HG02642 (cell line): ENCODE measurements at regions not wholly inside any gene's neighbourhood (a gene's known extent, or its start where the extent isn't known, plus 50 kb on each side); places are given as distances from the start of the nearest gene placed in this dataset.

Source experiments
- ATAC-seq: cut with Tn5 transposase; IDR thresholded peaks from one replicate; pipeline ENCODE4 v1.9.1; 2021; ENCODE audit warnings: mild to moderate bottlenecking; ENCODE audit not compliant: unreplicated experiment, poor library complexity

GRCh38 chr22:48351376-48352085, 1476.1 kb downstream of the BRD1 start:
- no peak for ATAC-seq

DNA sequence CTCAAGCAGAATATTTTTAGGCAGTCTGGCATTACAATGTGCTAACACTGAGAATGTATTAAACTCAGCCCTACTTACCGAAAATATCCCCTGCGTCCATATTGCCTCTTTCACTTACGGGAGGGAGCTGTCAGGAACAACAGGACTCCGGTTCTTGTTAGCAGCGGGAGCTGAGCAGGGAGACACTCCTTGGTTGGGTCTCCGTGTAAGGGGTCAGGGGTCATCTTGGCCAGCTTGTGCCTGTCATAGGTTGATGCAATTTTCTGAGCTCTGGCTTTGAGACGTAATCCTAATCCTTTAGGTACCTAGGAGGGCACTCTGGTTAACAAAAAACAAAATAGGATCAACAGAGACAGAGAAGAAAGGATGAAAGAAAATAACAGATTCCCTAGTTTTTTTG, 1477.2 kb downstream of the BRD1 start:
- ATAC-seq: no peak

- ATAC-seq: no peak
Observed at GRCh38 chr22:48348855-48349254, 1478.8 kb downstream of the BRD1 start.

GRCh38 chr22:48347311-48347710, 1480.4 kb downstream of the BRD1 start:
- no peak for ATAC-seq

GRCh38 chr22:48346911-48347310, 1480.8 kb downstream of the BRD1 start:
- no peak for ATAC-seq

DNA sequence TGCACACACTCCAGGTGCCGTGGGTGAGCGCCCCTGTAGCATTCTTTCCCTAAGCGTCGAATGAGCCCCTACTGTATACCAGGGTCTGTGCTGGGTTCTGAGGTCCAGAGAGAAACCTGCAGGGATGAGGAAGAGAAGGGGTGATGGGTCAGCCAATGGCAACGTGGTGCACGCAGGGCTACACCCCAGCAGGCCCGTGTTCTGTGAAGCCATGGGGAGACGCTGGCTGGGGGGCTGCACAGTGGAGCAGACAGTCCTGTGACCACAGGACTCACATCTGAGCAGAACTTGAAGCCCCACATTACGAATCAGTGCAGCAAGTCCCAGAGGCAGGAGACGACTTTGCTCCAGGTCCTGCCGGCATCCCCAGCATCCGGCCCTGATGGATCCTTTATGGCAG, 1481.4 kb downstream of the BRD1 start:
- ATAC-seq: no peak

GRCh38 chr22:48345631-48346030, 1482.0 kb downstream of the BRD1 start:
- no peak for ATAC-seq

- ATAC-seq: no peak
Observed at GRCh38 chr22:48343461-48343860, 1484.2 kb downstream of the BRD1 start.

GRCh38 chr22:48342732-48343131, 1484.9 kb downstream of the BRD1 start:
- no peak for ATAC-seq

DNA sequence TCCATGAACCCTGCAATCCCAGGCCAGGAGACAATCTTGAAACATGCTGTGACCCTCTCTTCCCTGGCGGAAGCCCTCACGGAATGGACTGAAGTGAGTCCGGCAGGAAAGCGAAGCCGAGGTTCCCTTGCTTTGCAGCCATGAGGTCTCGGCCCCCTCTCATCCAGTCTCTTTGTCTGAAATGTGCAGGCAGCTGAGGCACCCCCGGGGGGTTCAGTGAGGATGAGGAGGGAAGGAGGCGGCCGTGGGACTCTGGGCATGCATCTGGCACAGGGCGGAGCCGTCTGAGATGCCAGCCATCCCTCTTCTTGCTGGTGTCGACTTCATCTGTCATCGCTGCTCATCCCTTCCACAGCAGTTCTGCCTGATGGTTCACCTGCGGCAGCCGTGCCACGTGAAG, 1485.7 kb downstream of the BRD1 start:
- no peak for ATAC-seq

- ATAC-seq: no peak
Observed at GRCh38 chr22:48340727-48341709, 1486.7 kb downstream of the BRD1 start.

- ATAC-seq: no peak
Observed at GRCh38 chr22:48340191-48340590, 1487.5 kb downstream of the BRD1 start.

DNA sequence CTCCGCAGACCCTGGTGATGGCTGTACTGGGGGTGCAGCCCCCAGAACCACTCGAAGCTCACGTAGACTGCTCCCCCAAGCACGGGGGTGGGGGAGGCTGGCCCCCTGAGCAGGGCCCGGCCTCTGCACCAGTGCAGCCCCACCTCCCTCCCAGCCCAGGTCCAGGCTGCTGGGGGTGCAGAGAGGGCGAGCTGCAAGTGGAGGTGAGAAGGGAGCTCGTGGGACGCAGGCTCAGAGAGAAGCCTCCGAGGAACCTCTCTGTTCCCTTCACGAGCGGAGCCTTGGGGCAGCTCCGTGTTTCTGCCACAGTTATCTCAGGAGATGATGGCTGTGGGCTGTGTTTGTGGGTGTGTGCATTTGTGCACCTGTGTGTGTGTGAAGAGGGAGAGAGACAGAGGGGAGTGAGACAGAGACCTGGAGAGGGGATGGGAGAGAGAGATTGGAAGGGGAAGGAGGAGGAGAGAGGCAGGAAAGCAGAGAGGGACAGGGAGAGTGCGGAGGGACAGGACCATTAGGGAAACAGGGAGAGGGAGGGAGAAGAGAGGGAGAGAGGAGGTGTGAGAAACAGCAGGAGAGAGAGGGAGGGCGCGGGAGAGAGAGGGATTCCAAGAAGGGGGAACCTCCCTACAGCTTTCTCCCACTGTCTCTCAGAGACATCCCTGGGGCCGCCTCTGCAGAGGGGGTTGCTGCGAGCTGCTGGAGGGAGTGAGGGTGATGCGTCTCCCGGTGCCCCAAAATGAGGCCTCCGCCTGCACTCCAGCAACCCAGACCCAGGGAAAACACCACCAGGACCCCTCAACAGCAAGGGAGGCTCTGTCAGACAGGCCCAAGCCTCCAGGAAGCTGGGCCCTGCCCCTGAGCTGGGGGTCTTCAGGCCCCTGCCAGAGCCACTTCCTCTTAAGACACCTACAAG, 1488.6 kb downstream of the BRD1 start:
- ATAC-seq: no peak

- ATAC-seq: no peak
Observed at GRCh38 chr22:48337957-48338792, 1489.5 kb downstream of the BRD1 start.

- ATAC-seq: no peak
Observed at GRCh38 chr22:48336339-48337060, 1491.2 kb downstream of the BRD1 start.

DNA sequence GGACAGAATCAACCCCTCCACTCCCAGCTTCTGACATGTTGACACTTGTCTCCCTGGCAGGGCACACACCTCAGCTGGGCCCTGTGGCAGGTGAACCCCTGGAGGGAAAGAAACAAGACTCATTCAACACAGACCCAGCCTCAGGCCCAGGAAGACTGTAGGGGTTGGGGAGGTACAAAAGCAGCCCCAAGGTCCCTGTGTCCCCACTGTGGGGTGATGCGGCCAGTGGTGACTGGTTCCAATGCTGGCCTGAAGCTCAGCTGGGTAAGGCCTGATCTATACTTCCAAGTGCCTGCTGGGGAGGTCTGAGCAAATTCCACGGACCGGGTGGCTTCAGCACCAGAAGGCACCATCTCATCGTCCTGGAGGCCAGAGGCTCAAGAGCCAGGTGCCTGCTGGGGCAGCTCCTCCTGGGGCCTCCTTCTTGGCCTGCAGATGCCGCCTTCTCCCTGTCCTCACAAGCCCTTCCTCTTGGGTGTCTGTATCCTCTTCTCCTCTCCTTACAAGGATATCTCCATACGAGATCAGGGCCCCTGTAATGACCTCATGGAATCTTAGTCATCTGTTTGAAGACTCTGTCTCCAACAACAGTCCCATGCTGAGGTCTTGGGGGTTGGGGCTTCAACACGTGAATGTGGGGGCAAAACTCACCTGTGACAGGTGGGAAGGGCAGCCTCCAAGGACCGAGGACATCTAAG, 1492.1 kb downstream of the BRD1 start:
- ATAC-seq: no peak

DNA sequence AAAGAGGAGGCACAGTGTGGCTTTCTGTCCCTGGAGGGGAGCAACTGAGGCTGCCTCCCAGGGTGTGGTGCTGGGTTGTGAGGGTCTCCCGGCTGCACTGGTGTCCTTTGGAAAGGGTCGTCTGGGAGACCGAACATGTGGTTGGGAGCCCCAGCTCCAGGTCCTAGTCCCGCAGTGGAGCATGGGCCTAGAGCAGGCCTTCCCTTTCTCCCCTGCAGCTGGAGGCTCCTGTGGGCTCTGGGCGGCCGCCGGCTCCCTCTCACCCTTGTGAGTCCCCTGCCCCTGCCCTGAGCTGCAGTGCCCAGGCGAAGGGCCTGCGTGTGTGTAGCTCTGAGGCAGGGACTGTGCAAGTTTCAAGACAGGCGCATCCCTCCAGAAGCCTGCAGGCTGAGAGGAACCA, 1492.7 kb downstream of the BRD1 start:
- ATAC-seq: no peak
